GM23338 (cell line): ENCODE measurements at regions not wholly inside any gene's neighbourhood (a gene's known extent, or its start where the extent isn't known, plus 50 kb on each side); places are given as distances from the start of the nearest gene placed in this dataset.

ENCODE experiments used
- ATAC-seq: fragments of 200-7000 bp; cut with Tn5 transposase; 3 replicates; pipeline ENCODE4 v1.9.1; 2020
- DNase-seq: peaks from one replicate; pipeline ENCODE4 v3.0.0-alpha.2; 2015; ENCODE audit warnings: low spot score
- H2AFZ ChIP-seq: fragments of 200-600 bp; sonication (generic); 2 replicates; pipeline ENCODE4 v1.8.0; 2016; ENCODE audit warnings: antibody characterized with exemption, mild to moderate bottlenecking, moderate library complexity
- H3F3A ChIP-seq: fragments of 200-600 bp; sonication (generic); replicated peaks from 2 replicates; pipeline ENCODE4 v1.8.0; 2017; ENCODE audit warnings: antibody characterized with exemption, mixed run types, low read depth
- H3K27ac ChIP-seq: fragments of 200-600 bp; sonication (generic); 2 replicates; pipeline ENCODE4 v1.6.1; 2016; ENCODE audit warnings: low read depth
- H3K27me3 ChIP-seq: fragments of 200-600 bp; sonication (generic); 2 replicates; pipeline ENCODE4 v1.8.0; 2016; ENCODE audit warnings: mild to moderate bottlenecking, mixed run types, moderate library complexity; ENCODE audit not compliant: insufficient read depth
- H3K36me3 ChIP-seq: fragments of 200-600 bp; sonication (generic); 2 replicates; pipeline ENCODE4 v1.8.0; 2016; ENCODE audit warnings: mild to moderate bottlenecking; ENCODE audit not compliant: insufficient read depth
- H3K4me1 ChIP-seq: fragments of 200-600 bp; sonication (generic); 2 replicates; pipeline ENCODE4 v1.8.0; 2016; ENCODE audit warnings: mild to moderate bottlenecking, moderate library complexity; ENCODE audit not compliant: insufficient read depth
- H3K4me2 ChIP-seq: fragments of 200-600 bp; sonication (generic); 2 replicates; pipeline ENCODE4 v1.7.1; 2017; ENCODE audit warnings: mixed run types
- H3K4me3 ChIP-seq: fragments of 200-600 bp; sonication (generic); 2 replicates; pipeline ENCODE4 v1.6.1; 2016; ENCODE audit warnings: mixed run types
- H3K79me2 ChIP-seq: fragments of 200-600 bp; sonication (generic); replicated peaks from 2 replicates; pipeline ENCODE4 v1.8.0; 2017; ENCODE audit warnings: mild to moderate bottlenecking; ENCODE audit not compliant: insufficient read depth
- H3K9me2 ChIP-seq: fragments of 200-600 bp; sonication (generic); 2 replicates; pipeline ENCODE4 v1.8.0; 2017; ENCODE audit not compliant: insufficient read depth
- H4K20me1 ChIP-seq: fragments of 200-600 bp; sonication (generic); replicated peaks from 2 replicates; pipeline ENCODE4 v1.8.0; 2017; ENCODE audit warnings: mild to moderate bottlenecking; ENCODE audit not compliant: insufficient read depth
- H3K27ac Mint-ChIP-seq: 2 replicates; pipeline ENCODE4 v1.8.0; 2020; ENCODE audit warnings: inconsistent platforms, mild to moderate bottlenecking, moderate library complexity, mixed read lengths
- H3K27me3 Mint-ChIP-seq: 3 replicates; pipeline ENCODE4 v1.8.0; 2022; ENCODE audit warnings: low read depth, mild to moderate bottlenecking, moderate library complexity, mixed read lengths, inconsistent platforms; ENCODE audit not compliant: insufficient read depth, poor library complexity
- H3K36me3 Mint-ChIP-seq: 3 replicates; pipeline ENCODE4 v1.8.0; 2021; ENCODE audit warnings: low read depth, mild to moderate bottlenecking, inconsistent platforms, moderate library complexity, mixed read lengths
- H3K4me1 Mint-ChIP-seq: 3 replicates; pipeline ENCODE4 v1.8.0; 2020; ENCODE audit warnings: mild to moderate bottlenecking, inconsistent platforms, mixed read lengths
- H3K4me3 Mint-ChIP-seq: 3 replicates; pipeline ENCODE4 v1.8.0; 2021; ENCODE audit warnings: moderate library complexity, mild to moderate bottlenecking, inconsistent platforms, mixed read lengths
- H3K9me3 Mint-ChIP-seq: 3 replicates; pipeline ENCODE4 v1.8.0; 2020; ENCODE audit warnings: moderate library complexity, mild to moderate bottlenecking, inconsistent platforms, mixed read lengths
- CREB1 ChIP-seq: fragments of 250-450 bp; sonication (Bioruptor Pico); IDR thresholded peaks from 2 replicates; pipeline ENCODE4 v1.5.0; 2020; ENCODE audit warnings: low read depth, mild to moderate bottlenecking, moderate library complexity
- EZH2 ChIP-seq: fragments of 200-600 bp; sonication (generic); IDR thresholded peaks from one replicate; pipeline ENCODE4 v1.8.0; 2017; ENCODE audit warnings: antibody characterized with exemption, mild to moderate bottlenecking, low read depth; ENCODE audit not compliant: unreplicated experiment
- EZH2phosphoT487 ChIP-seq: fragments of 200-600 bp; sonication (generic); IDR thresholded peaks from one replicate; pipeline ENCODE4 v1.8.1; 2018; ENCODE audit warnings: antibody characterized with exemption; ENCODE audit not compliant: unreplicated experiment
- JUNB ChIP-seq: IDR thresholded peaks from one replicate; pipeline ENCODE4 v1.6.1; 2016; ENCODE audit warnings: antibody characterized with exemption; ENCODE audit not compliant: unreplicated experiment
- NANOG ChIP-seq: IDR thresholded peaks from 2 replicates; pipeline ENCODE4 v1.6.1; 2016; ENCODE audit warnings: antibody characterized with exemption, borderline replicate concordance
- POLR2AphosphoS5 ChIP-seq: IDR thresholded peaks from 2 replicates; pipeline ENCODE4 v1.6.1; 2016; ENCODE audit warnings: antibody characterized with exemption, low read depth
- STAT1 ChIP-seq: IDR thresholded peaks from one replicate; pipeline ENCODE4 v1.6.1; 2016; ENCODE audit warnings: antibody characterized with exemption; ENCODE audit not compliant: unreplicated experiment
- ZNF114 ChIP-seq: fragments of 250-450 bp; sonication (Bioruptor Pico); IDR thresholded peaks from 2 replicates; pipeline ENCODE4 v1.5.0; 2020; ENCODE audit warnings: mild to moderate bottlenecking, moderate library complexity
- ZNF331 ChIP-seq: fragments of 250-450 bp; sonication (Bioruptor Pico); IDR thresholded peaks from 2 replicates; pipeline ENCODE4 v1.5.0; 2020; ENCODE audit warnings: low read depth, mild to moderate bottlenecking, moderate library complexity
- TF ChIP-seq, protein P1 (sequence below): IDR thresholded peaks from one replicate; pipeline ENCODE4 v1.6.1; 2018; ENCODE audit warnings: antibody characterized with exemption; ENCODE audit not compliant: unreplicated experiment
- TF ChIP-seq, protein P2 (sequence below): IDR thresholded peaks from 2 replicates; pipeline ENCODE4 v1.6.1; 2016; ENCODE audit warnings: antibody characterized with exemption
- TF ChIP-seq, protein P3 (sequence below): fragments of 250-450 bp; sonication (Bioruptor Pico); IDR thresholded peaks from 2 replicates; pipeline ENCODE4 v1.5.0; 2020; ENCODE audit warnings: mild to moderate bottlenecking, moderate library complexity
- TF ChIP-seq, protein P4 (sequence below), 2 experiments: fragments of 200-600 bp in 1 of 2; sonication (generic) in 1 of 2; conservative IDR thresholded peaks; 2 replicates each; pipeline versions ENCODE4 v1.5.1 to v1.6.1; 2016 to 2017; ENCODE audit warnings: antibody characterized with exemption in 2 of 2, low read depth in 2 of 2, mild to moderate bottlenecking in 2 of 2, moderate library complexity in 1 of 2

DNA sequence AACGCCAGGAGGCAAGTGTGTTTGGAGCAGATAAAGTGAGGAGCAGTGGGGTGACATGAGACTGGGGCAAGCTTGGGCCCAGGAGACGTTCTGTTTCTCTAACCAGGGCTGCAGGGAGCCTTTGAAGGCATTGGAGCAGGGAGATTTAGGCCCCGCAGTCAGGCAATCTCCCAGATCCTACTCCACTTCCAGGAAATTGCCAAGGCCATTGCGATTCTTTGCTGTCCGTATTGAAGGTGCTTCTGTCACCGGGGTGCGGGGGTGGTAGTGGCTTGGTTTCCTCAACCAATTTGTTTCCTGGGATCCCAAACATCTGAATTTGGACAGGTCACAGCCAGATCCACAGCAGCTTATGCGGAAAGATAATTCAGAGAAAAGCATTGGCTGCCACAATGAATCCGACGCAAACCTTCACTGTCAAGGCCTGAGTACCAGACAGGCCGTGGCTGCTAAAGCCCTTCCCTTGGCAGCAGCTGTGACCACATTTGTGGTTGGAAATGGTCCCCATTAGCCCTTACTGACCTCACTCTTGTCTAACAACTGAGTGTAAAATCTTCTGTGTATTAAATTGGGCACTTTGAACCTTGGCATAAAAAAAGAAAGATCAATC lies 385.6 kb downstream of the PTPRU start:
- Mint-ChIP-seq H3K4me3 (no peak overlapping the region), H3K27me3 (peaks cover 4% of the 10 kb centered on the region), H3K27ac (no peak overlapping the region), H3K4me1 (no peaks in the 10 kb centered on the region), H3K9me3 (peaks cover 3% of the 10 kb centered on the region; the same call in 2 of the 3 replicates), H3K36me3 (no peaks in the 10 kb centered on the region)
- ATAC-seq, result no peak
- Histone ChIP-seq H3K9me2 (peaks cover 8% of the 10 kb centered on the region; the same call in 1 of the 2 replicates), H3K4me1 (no peaks in the 10 kb centered on the region), H3K36me3 (no peaks in the 10 kb centered on the region), H3K27me3 (no peaks in the 10 kb centered on the region), H3K4me3 (no peak overlapping the region), H3K79me2 (no peaks in the 10 kb centered on the region), H3K4me2 (no peak overlapping the region), H2AFZ (no peak overlapping the region), H3F3A (no peaks in the 10 kb centered on the region), H3K27ac (no peak overlapping the region), H4K20me1 (no peaks in the 10 kb centered on the region)
- no peak for DNase-seq
- TF ChIP-seq, protein P1, sequence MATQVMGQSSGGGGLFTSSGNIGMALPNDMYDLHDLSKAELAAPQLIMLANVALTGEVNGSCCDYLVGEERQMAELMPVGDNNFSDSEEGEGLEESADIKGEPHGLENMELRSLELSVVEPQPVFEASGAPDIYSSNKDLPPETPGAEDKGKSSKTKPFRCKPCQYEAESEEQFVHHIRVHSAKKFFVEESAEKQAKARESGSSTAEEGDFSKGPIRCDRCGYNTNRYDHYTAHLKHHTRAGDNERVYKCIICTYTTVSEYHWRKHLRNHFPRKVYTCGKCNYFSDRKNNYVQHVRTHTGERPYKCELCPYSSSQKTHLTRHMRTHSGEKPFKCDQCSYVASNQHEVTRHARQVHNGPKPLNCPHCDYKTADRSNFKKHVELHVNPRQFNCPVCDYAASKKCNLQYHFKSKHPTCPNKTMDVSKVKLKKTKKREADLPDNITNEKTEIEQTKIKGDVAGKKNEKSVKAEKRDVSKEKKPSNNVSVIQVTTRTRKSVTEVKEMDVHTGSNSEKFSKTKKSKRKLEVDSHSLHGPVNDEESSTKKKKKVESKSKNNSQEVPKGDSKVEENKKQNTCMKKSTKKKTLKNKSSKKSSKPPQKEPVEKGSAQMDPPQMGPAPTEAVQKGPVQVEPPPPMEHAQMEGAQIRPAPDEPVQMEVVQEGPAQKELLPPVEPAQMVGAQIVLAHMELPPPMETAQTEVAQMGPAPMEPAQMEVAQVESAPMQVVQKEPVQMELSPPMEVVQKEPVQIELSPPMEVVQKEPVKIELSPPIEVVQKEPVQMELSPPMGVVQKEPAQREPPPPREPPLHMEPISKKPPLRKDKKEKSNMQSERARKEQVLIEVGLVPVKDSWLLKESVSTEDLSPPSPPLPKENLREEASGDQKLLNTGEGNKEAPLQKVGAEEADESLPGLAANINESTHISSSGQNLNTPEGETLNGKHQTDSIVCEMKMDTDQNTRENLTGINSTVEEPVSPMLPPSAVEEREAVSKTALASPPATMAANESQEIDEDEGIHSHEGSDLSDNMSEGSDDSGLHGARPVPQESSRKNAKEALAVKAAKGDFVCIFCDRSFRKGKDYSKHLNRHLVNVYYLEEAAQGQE, result no peak
- TF ChIP-seq, protein P2, sequence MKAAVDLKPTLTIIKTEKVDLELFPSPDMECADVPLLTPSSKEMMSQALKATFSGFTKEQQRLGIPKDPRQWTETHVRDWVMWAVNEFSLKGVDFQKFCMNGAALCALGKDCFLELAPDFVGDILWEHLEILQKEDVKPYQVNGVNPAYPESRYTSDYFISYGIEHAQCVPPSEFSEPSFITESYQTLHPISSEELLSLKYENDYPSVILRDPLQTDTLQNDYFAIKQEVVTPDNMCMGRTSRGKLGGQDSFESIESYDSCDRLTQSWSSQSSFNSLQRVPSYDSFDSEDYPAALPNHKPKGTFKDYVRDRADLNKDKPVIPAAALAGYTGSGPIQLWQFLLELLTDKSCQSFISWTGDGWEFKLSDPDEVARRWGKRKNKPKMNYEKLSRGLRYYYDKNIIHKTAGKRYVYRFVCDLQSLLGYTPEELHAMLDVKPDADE, result no peak
- TF ChIP-seq NANOG, result no peak
- TF ChIP-seq ZNF331, result no peak
- TF ChIP-seq, protein P3, sequence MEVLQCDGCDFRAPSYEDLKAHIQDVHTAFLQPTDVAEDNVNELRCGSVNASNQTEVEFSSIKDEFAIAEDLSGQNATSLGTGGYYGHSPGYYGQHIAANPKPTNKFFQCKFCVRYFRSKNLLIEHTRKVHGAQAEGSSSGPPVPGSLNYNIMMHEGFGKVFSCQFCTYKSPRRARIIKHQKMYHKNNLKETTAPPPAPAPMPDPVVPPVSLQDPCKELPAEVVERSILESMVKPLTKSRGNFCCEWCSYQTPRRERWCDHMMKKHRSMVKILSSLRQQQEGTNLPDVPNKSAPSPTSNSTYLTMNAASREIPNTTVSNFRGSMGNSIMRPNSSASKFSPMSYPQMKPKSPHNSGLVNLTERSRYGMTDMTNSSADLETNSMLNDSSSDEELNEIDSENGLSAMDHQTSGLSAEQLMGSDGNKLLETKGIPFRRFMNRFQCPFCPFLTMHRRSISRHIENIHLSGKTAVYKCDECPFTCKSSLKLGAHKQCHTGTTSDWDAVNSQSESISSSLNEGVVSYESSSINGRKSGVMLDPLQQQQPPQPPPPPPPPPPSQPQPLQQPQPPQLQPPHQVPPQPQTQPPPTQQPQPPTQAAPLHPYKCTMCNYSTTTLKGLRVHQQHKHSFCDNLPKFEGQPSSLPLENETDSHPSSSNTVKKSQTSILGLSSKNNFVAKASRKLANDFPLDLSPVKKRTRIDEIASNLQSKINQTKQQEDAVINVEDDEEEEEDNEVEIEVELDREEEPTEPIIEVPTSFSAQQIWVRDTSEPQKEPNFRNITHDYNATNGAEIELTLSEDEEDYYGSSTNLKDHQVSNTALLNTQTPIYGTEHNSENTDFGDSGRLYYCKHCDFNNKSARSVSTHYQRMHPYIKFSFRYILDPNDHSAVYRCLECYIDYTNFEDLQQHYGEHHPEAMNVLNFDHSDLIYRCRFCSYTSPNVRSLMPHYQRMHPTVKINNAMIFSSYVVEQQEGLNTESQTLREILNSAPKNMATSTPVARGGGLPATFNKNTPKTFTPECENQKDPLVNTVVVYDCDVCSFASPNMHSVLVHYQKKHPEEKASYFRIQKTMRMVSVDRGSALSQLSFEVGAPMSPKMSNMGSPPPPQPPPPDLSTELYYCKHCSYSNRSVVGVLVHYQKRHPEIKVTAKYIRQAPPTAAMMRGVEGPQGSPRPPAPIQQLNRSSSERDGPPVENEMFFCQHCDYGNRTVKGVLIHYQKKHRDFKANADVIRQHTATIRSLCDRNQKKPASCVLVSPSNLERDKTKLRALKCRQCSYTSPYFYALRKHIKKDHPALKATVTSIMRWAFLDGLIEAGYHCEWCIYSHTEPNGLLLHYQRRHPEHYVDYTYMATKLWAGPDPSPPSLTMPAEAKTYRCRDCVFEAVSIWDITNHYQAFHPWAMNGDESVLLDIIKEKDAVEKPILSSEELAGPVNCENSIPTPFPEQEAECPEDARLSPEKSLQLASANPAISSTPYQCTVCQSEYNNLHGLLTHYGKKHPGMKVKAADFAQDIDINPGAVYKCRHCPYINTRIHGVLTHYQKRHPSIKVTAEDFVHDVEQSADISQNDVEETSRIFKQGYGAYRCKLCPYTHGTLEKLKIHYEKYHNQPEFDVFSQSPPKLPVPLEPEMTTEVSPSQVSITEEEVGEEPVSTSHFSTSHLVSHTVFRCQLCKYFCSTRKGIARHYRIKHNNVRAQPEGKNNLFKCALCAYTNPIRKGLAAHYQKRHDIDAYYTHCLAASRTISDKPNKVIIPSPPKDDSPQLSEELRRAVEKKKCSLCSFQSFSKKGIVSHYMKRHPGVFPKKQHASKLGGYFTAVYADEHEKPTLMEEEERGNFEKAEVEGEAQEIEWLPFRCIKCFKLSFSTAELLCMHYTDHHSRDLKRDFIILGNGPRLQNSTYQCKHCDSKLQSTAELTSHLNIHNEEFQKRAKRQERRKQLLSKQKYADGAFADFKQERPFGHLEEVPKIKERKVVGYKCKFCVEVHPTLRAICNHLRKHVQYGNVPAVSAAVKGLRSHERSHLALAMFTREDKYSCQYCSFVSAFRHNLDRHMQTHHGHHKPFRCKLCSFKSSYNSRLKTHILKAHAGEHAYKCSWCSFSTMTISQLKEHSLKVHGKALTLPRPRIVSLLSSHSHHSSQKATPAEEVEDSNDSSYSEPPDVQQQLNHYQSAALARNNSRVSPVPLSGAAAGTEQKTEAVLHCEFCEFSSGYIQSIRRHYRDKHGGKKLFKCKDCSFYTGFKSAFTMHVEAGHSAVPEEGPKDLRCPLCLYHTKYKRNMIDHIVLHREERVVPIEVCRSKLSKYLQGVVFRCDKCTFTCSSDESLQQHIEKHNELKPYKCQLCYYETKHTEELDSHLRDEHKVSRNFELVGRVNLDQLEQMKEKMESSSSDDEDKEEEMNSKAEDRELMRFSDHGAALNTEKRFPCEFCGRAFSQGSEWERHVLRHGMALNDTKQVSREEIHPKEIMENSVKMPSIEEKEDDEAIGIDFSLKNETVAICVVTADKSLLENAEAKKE (CRISPR knock-in tag), result no peak
- TF ChIP-seq STAT1, result no peak
- TF ChIP-seq EZH2, result no peak
- TF ChIP-seq CREB1 (CRISPR knock-in tag), result no peak
- no peak for TF ChIP-seq POLR2AphosphoS5
- no peak for TF ChIP-seq EZH2phosphoT487
- TF ChIP-seq, protein P4, sequence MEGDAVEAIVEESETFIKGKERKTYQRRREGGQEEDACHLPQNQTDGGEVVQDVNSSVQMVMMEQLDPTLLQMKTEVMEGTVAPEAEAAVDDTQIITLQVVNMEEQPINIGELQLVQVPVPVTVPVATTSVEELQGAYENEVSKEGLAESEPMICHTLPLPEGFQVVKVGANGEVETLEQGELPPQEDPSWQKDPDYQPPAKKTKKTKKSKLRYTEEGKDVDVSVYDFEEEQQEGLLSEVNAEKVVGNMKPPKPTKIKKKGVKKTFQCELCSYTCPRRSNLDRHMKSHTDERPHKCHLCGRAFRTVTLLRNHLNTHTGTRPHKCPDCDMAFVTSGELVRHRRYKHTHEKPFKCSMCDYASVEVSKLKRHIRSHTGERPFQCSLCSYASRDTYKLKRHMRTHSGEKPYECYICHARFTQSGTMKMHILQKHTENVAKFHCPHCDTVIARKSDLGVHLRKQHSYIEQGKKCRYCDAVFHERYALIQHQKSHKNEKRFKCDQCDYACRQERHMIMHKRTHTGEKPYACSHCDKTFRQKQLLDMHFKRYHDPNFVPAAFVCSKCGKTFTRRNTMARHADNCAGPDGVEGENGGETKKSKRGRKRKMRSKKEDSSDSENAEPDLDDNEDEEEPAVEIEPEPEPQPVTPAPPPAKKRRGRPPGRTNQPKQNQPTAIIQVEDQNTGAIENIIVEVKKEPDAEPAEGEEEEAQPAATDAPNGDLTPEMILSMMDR (conservative IDR thresholded peaks at IDR 0.05; ENCODE audit: low read depth in 2 of 2), result no peak
- no peak for TF ChIP-seq ZNF114 (CRISPR knock-in tag)
- no peak for TF ChIP-seq JUNB
